SK-N-SH (cell line): ENCODE measurements at regions not wholly inside any gene's neighbourhood (a gene's known extent, or its start where the extent isn't known, plus 50 kb on each side); places are given as distances from the start of the nearest gene placed in this dataset.
A peak's percentile ranks its signal among the peaks of the same experiment; 100 is the strongest.

Experiments
- CTCF ChIA-PET: fragments of 300-600, 350-600 bp; formaldehyde crosslinking; extraction: SDS; loops from one replicate; lab custom pipeline; 2021; lab: Yijun Ruan, JAX
- POLR2A ChIA-PET: fragments of 350-600 bp; sonication (Branson Sonifier 250); formaldehyde crosslinking; extraction: SDS; loops from one replicate; lab custom pipeline; 2020; ENCODE audit warnings: antibody characterized with exemption, inconsistent platforms; lab: Yijun Ruan, JAX
- DNase-seq: peaks from one replicate; pipeline ENCODE4 v3.0.0; 2012
- H2AFZ ChIP-seq: fragments of 200-600 bp; sonication (generic); 2 replicates; pipeline ENCODE4 v1.8.1; 2016; ENCODE audit warnings: antibody characterized with exemption, mild to moderate bottlenecking, low read depth
- H3F3A ChIP-seq: fragments of 200-600 bp; sonication (generic); replicated peaks from 2 replicates; pipeline ENCODE3; 2016; ENCODE audit warnings: antibody characterized with exemption, mild to moderate bottlenecking; ENCODE audit not compliant: insufficient read depth
- H3K27ac ChIP-seq, 2 experiments: fragments of 200-500 bp in 1 of 2; fragments of 200-600 bp in 1 of 2; sonication (Bioruptor generic) in 1 of 2; sonication (generic), shearing (Covaris generic) in 1 of 2; 2 replicates each; pipeline versions ENCODE4 v1.5.1 to v1.6.1; 2014 to 2016; ENCODE audit warnings: low read depth in 2 of 2, inconsistent platforms in 1 of 2, low read length in 1 of 2, mild to moderate bottlenecking in 1 of 2, mixed read lengths in 1 of 2
- H3K27me3 ChIP-seq: fragments of 200-600 bp; sonication (generic), shearing (Covaris generic); 2 replicates; pipeline ENCODE4 v1.6.1; 2016; ENCODE audit warnings: mixed run types; ENCODE audit not compliant: insufficient read depth
- H3K36me3 ChIP-seq, 2 experiments: fragments of 200-500 bp in 1 of 2; fragments of 200-600 bp in 1 of 2; sonication (Bioruptor generic) in 1 of 2; sonication (generic) in 1 of 2; replicated peaks in 1 of 2; 2 replicates each; pipeline versions ENCODE3 to v1.5.1; 2014 to 2016; ENCODE audit warnings: low read length in 1 of 2, mild to moderate bottlenecking in 1 of 2; ENCODE audit not compliant: insufficient read depth in 2 of 2, control insufficient read depth in 1 of 2
- H3K4me1 ChIP-seq, 2 experiments: fragments of 200-500 bp in 1 of 2; fragments of 200-600 bp in 1 of 2; sonication (Bioruptor generic) in 1 of 2; sonication (generic), shearing (Covaris generic) in 1 of 2; 2 replicates each; pipeline versions ENCODE4 v1.5.1 to v1.6.1; 2014 to 2016; ENCODE audit warnings: low read depth in 1 of 2, low read length in 1 of 2, mixed run types in 1 of 2; ENCODE audit not compliant: insufficient read depth in 2 of 2, control insufficient read depth in 1 of 2
- H3K4me2 ChIP-seq: fragments of 200-600 bp; sonication (generic), shearing (Covaris generic); 2 replicates; pipeline ENCODE4 v1.6.1; 2017; ENCODE audit warnings: mixed run types
- H3K4me3 ChIP-seq, 2 experiments: fragments of 200-500 bp in 1 of 2; fragments of 200-600 bp in 1 of 2; sonication (Bioruptor generic) in 1 of 2; sonication (generic), shearing (Covaris generic) in 1 of 2; 2 replicates each; pipeline versions ENCODE4 v1.5.1 to v1.8.1; 2014 to 2016; ENCODE audit warnings: low read depth in 2 of 2, inconsistent platforms in 1 of 2, low read length in 1 of 2, mild to moderate bottlenecking in 1 of 2, mixed read lengths in 1 of 2, moderate library complexity in 1 of 2
- H3K79me2 ChIP-seq: fragments of 200-600 bp; sonication (generic); 2 replicates; pipeline ENCODE4 v1.8.1; 2017; ENCODE audit warnings: mild to moderate bottlenecking; ENCODE audit not compliant: insufficient read depth
- H3K9ac ChIP-seq: fragments of 200-600 bp; sonication (generic); 2 replicates; pipeline ENCODE4 v1.6.1; 2017; ENCODE audit warnings: mixed run types
- H3K9me2 ChIP-seq: fragments of 200-600 bp; sonication (generic); 2 replicates; pipeline ENCODE4 v1.6.1; 2017; ENCODE audit warnings: mixed run types
- H3K9me3 ChIP-seq: fragments of 200-600 bp; sonication (generic); 2 replicates; pipeline ENCODE4 v1.6.1; 2017; ENCODE audit warnings: mixed run types, mild to moderate bottlenecking, moderate library complexity
- H4K20me1 ChIP-seq: fragments of 200-600 bp; sonication (generic); 2 replicates; pipeline ENCODE4 v1.6.1; 2017; ENCODE audit warnings: mild to moderate bottlenecking, mixed run types; ENCODE audit not compliant: insufficient read depth
- CHD2 ChIP-seq: fragments of 150-350 bp; IDR thresholded peaks from 2 replicates; pipeline ENCODE4 v1.6.1; 2018; ENCODE audit warnings: low read length; ENCODE audit not compliant: partially characterized antibody
- CTCF ChIP-seq: fragments of 200-600 bp; sonication (generic); IDR thresholded peaks from 2 replicates; pipeline ENCODE4 v1.6.1; 2017; ENCODE audit warnings: antibody characterized with exemption, mild to moderate bottlenecking, moderate library complexity
- ELF1 ChIP-seq: IDR thresholded peaks from 2 replicates; pipeline ENCODE4 v1.4.0; 2012
- EP300 ChIP-seq, 2 experiments: IDR thresholded peaks; 2 replicates each; pipeline versions ENCODE4 v1.4.0 to v1.6.1; 2012; ENCODE audit warnings: borderline replicate concordance in 1 of 2, low read depth in 1 of 2, low read length in 1 of 2
- EZH2phosphoT487 ChIP-seq: fragments of 200-600 bp; sonication (generic); IDR thresholded peaks from 2 replicates; pipeline ENCODE4 v1.6.1; 2017; ENCODE audit warnings: low read depth, mixed run types, mild to moderate bottlenecking, antibody characterized with exemption, moderate library complexity, borderline replicate concordance
- FOSL2 ChIP-seq: IDR thresholded peaks from 2 replicates; pipeline ENCODE4 v1.4.0; 2012; ENCODE audit warnings: low read depth, mild to moderate bottlenecking, moderate library complexity, borderline replicate concordance
- FOXJ3 ChIP-seq: sonication (generic); formaldehyde crosslinking; IDR thresholded peaks from 2 replicates; pipeline ENCODE4 v1.5.1; 2020; ENCODE audit warnings: mild to moderate bottlenecking, missing genetic modification reagents
- GATA2 ChIP-seq: sonication (generic); formaldehyde crosslinking; IDR thresholded peaks from 2 replicates; pipeline ENCODE4 v1.5.0; 2020; ENCODE audit warnings: mild to moderate bottlenecking, missing genetic modification reagents
- IRF3 ChIP-seq: fragments of 150-350 bp; IDR thresholded peaks from 2 replicates; pipeline ENCODE4 v1.6.1; 2016; ENCODE audit warnings: mild to moderate bottlenecking, low read depth, low read length
- JUND ChIP-seq: IDR thresholded peaks from 2 replicates; pipeline ENCODE4 v1.4.0; 2012
- MXI1 ChIP-seq: IDR thresholded peaks from 2 replicates; pipeline ENCODE4 v1.6.1; 2012; ENCODE audit warnings: mild to moderate bottlenecking, low read depth, low read length, improper control_type of control experiment
- NFIC ChIP-seq: IDR thresholded peaks from 2 replicates; pipeline ENCODE4 v1.4.0; 2012; ENCODE audit warnings: borderline replicate concordance
- PBX3 ChIP-seq: IDR thresholded peaks from 2 replicates; pipeline ENCODE4; 2012
- POLR2AphosphoS5 ChIP-seq: IDR thresholded peaks from 2 replicates; pipeline ENCODE4 v1.6.1; 2012; ENCODE audit warnings: low read depth, low read length
- RAD21 ChIP-seq: IDR thresholded peaks from 2 replicates; pipeline ENCODE4 v1.6.1; 2012; ENCODE audit warnings: mild to moderate bottlenecking, low read length
- RCOR1 ChIP-seq: fragments of 150-350 bp; IDR thresholded peaks from 2 replicates; pipeline ENCODE4 v1.6.1; 2017; ENCODE audit warnings: antibody characterized with exemption, low read length
- SIN3A ChIP-seq: IDR thresholded peaks from 2 replicates; pipeline ENCODE4 v1.6.1; 2012; ENCODE audit warnings: low read depth, mild to moderate bottlenecking, low read length, moderate library complexity, borderline replicate concordance
- TCF12 ChIP-seq: IDR thresholded peaks from 2 replicates; pipeline ENCODE4 v1.4.0; 2012
- TEAD4 ChIP-seq: IDR thresholded peaks from 2 replicates; pipeline ENCODE4 v1.4.0; 2012; ENCODE audit warnings: mild to moderate bottlenecking, borderline replicate concordance; ENCODE audit not compliant: insufficient read depth
- USF1 ChIP-seq: IDR thresholded peaks from 2 replicates; pipeline ENCODE4 v1.4.0; 2012; ENCODE audit warnings: low read depth, borderline replicate concordance
- YY1 ChIP-seq: IDR thresholded peaks from 2 replicates; pipeline ENCODE4 v1.4.0; 2012; ENCODE audit warnings: low read depth, mild to moderate bottlenecking
- ZBTB33 ChIP-seq: IDR thresholded peaks from 2 replicates; pipeline ENCODE4 v1.4.0; 2012; ENCODE audit warnings: low read depth, borderline replicate concordance
- WGBS: methylation state at CpG from one replicate; pipeline ENCODE4 v1.1.6; 2017; ENCODE audit warnings: low lambda C conversion rate; 5-methylcytosine and 5-hydroxymethylcytosine counted together

GRCh38 chr4:136680271-136680670 lies 852.0 kb downstream of the PCDH18 start:
- TF ChIP-seq SIN3A (no peak), ZBTB33 (no peak), YY1 (no peak), USF1 (no peak), CHD2 (peak; percentile 77), TEAD4 (0 out of 2 replicates have a peak, but pooled peaks have one; percentile 38), GATA2 (CRISPR knock-in tag) (peak; percentile 61; the same call in 1 of the 2 replicates), IRF3 (no peak), EZH2phosphoT487 (no peak), ELF1 (no peak), CTCF (no peak), PBX3 (0 out of 2 replicates have a peak, but pooled peaks have one; percentile 10), RCOR1 (peak; percentile 97), TCF12 (peak; percentile 39; the same call in 1 of the 2 replicates), RAD21 (peak; percentile 39), POLR2AphosphoS5 (peak; percentile 18; the same call in 1 of the 2 replicates), NFIC (peak; percentile 38; the same call in 1 of the 2 replicates), EP300 (IDR thresholded peaks at IDR 0.05; ENCODE audit: borderline replicate concordance in 1 of 2, low read depth in 1 of 2, low read length in 1 of 2) (peak in 1 of 2 experiments; percentile 93; a peak in 2 of 4 replicates), FOXJ3 (CRISPR knock-in tag) (peak; percentile 71), MXI1 (no peak), FOSL2 (no peak), JUND (no peak)
- TF ChIP-seq, all 33 proteins: peak for 11
- Histone ChIP-seq H3K27me3 (no peaks in the 10 kb centered on the region), H4K20me1 (no peaks in the 10 kb centered on the region), H3K36me3 (no peaks in the 10 kb centered on the region), H3K9ac (no peak overlapping the region), H3F3A (no peaks in the 10 kb centered on the region), H3K4me2 (no peak overlapping the region), H2AFZ (no peak overlapping the region), H3K4me3 (no peak overlapping the region), H3K9me2 (no peaks in the 10 kb centered on the region), H3K79me2 (no peaks in the 10 kb centered on the region), H3K27ac (no peak overlapping the region), H3K9me3 (no peaks in the 10 kb centered on the region), H3K4me1 (peaks cover 0 to 4% of the 10 kb centered on the region in 2 experiments; a peak in 2 of 4 replicates)
- 0% methylated on average over 1 of the region's 1 CpG for WGBS
- ChIA-PET POLR2A (no interaction called here), CTCF (interaction anchor here (0.6 kb wide), 1 partner anchor 23 kb away, joined by 3 read pairs; no protein-coding TSS in a partner anchor)
- DNase-seq, result peak; percentile 40
